ENCODE measurements at regions not wholly inside any gene's neighbourhood (a gene's known extent, or its start where the extent isn't known, plus 50 kb on each side); places are given as distances from the start of the nearest gene placed in this dataset.
"Not testable (repeated sequence)": the region's sequence is repeated elsewhere in the genome, so short reads cannot be mapped to it uniquely, and the experiment has no call there.

GRCh38 chr5:57777174-57777581 is 294.6 kb upstream of the ACTBL2 start:
- DNase-seq: no peak

- no peak for DNase-seq
These were observed 293.4 kb upstream of the ACTBL2 start for GRCh38 chr5:57776035-57776434.

GRCh38 chr5:57774439-57774838 is 291.8 kb upstream of the ACTBL2 start:
- no peak for DNase-seq

GRCh38 chr5:57772512-57772911 is 289.9 kb upstream of the ACTBL2 start:
- DNase-seq: no peak

GRCh38 chr5:57770039-57770438 is 287.4 kb upstream of the ACTBL2 start:
- no peak for DNase-seq

- no peak for DNase-seq
These were observed 286.1 kb upstream of the ACTBL2 start for GRCh38 chr5:57768745-57769144.

- DNase-seq: no peak
These were observed 282.0 kb upstream of the ACTBL2 start for GRCh38 chr5:57764479-57765089.

- DNase-seq: no peak
These were observed 278.9 kb upstream of the ACTBL2 start for GRCh38 chr5:57761513-57761912.

- DNase-seq: no peak
These were observed 272.0 kb upstream of the ACTBL2 start for GRCh38 chr5:57754616-57755015.

- no peak for DNase-seq
These were observed 270.8 kb upstream of the ACTBL2 start for GRCh38 chr5:57753446-57753845.

- no peak for DNase-seq
These were observed 269.1 kb upstream of the ACTBL2 start for GRCh38 chr5:57751710-57752109.

GRCh38 chr5:57750891-57751290 is 268.3 kb upstream of the ACTBL2 start:
- DNase-seq: no peak

GRCh38 chr5:57750282-57750681 is 267.7 kb upstream of the ACTBL2 start:
- no peak for DNase-seq

GRCh38 chr5:57749396-57749795 is 266.8 kb upstream of the ACTBL2 start:
- DNase-seq: no peak

GRCh38 chr5:57745700-57746651 is 263.4 kb upstream of the ACTBL2 start:
- DNase-seq: no peak

GRCh38 chr5:57745029-57745428 is 262.4 kb upstream of the ACTBL2 start:
- no peak for DNase-seq

- no peak for DNase-seq
These were observed 258.7 kb upstream of the ACTBL2 start for GRCh38 chr5:57741336-57741735.

- no peak for DNase-seq
These were observed 256.2 kb upstream of the ACTBL2 start for GRCh38 chr5:57738787-57739186.

- DNase-seq: no peak
These were observed 255.7 kb upstream of the ACTBL2 start for GRCh38 chr5:57738301-57738700.

- no peak for DNase-seq
These were observed 254.1 kb upstream of the ACTBL2 start for GRCh38 chr5:57736716-57737115.

- DNase-seq: not testable (repeated sequence)
These were observed 252.9 kb upstream of the ACTBL2 start for GRCh38 chr5:57735279-57736153.

GRCh38 chr5:57734296-57734695 is 251.7 kb upstream of the ACTBL2 start:
- no peak for DNase-seq

- DNase-seq: no peak
These were observed 245.0 kb upstream of the ACTBL2 start for GRCh38 chr5:57727591-57727990.
